ENCODE measurements at regions not wholly inside any gene's neighbourhood (a gene's known extent, or its start where the extent isn't known, plus 50 kb on each side); places are given as distances from the start of the nearest gene placed in this dataset.

- no peak for DNase-seq
- Histone ChIP-seq H3K27ac (no peak overlapping the region), H3K4me1 (peaks cover 0 to 3% (median 0%) of the 10 kb centered on the region in 4 donors), H3K36me3 (no peaks in the 10 kb centered on the region), H3K4me3 (no peak overlapping the region), H3K27me3 (no peaks in the 10 kb centered on the region), H3K9me3 (no peaks in the 10 kb centered on the region)
- intact Hi-C loops (cut with DNase I), result no loop called here
- WGBS, 2 donors, result 55 to 92% methylated on average over 2 of the region's 2 CpGs
- TF ChIP-seq POLR2AphosphoS5 (IDR thresholded peaks at IDR 0.05) (no peak), EP300 (IDR thresholded peaks at IDR 0.05) (no peak), POLR2A (IDR thresholded peaks at IDR 0.05) (no peak)
- TF ChIP-seq, protein P1, sequence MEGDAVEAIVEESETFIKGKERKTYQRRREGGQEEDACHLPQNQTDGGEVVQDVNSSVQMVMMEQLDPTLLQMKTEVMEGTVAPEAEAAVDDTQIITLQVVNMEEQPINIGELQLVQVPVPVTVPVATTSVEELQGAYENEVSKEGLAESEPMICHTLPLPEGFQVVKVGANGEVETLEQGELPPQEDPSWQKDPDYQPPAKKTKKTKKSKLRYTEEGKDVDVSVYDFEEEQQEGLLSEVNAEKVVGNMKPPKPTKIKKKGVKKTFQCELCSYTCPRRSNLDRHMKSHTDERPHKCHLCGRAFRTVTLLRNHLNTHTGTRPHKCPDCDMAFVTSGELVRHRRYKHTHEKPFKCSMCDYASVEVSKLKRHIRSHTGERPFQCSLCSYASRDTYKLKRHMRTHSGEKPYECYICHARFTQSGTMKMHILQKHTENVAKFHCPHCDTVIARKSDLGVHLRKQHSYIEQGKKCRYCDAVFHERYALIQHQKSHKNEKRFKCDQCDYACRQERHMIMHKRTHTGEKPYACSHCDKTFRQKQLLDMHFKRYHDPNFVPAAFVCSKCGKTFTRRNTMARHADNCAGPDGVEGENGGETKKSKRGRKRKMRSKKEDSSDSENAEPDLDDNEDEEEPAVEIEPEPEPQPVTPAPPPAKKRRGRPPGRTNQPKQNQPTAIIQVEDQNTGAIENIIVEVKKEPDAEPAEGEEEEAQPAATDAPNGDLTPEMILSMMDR (IDR thresholded peaks at IDR 0.05), result no peak
Measured at GRCh38 chr18:56373601-56374000, 264.8 kb downstream of the TXNL1 start.

- H3K27me3 ChIP-seq, result no peaks in the 10 kb centered on the region
- no peak for DNase-seq
- H3K27ac ChIP-seq, result no peak overlapping the region
- WGBS, 2 donors, result 92 to 95% methylated on average over 5 of the region's 5 CpGs
- no peak for TF ChIP-seq POLR2AphosphoS5 (IDR thresholded peaks at IDR 0.05)
- TF ChIP-seq EP300 (IDR thresholded peaks at IDR 0.05), result no peak
- TF ChIP-seq POLR2A (IDR thresholded peaks at IDR 0.05), result no peak
- TF ChIP-seq, protein P1 (IDR thresholded peaks at IDR 0.05), result no peak
- H3K36me3 ChIP-seq, result no peaks in the 10 kb centered on the region
- H3K9me3 ChIP-seq, result peaks cover 0 to 2% (median 0%) of the 10 kb centered on the region in 4 donors
- no peaks in the 10 kb centered on the region for H3K4me1 ChIP-seq
- no peak overlapping the region for H3K4me3 ChIP-seq
- intact Hi-C loops (cut with DNase I), result no loop called here
Measured at GRCh38 chr18:56368066-56368465, 270.3 kb downstream of the TXNL1 start.

DNA sequence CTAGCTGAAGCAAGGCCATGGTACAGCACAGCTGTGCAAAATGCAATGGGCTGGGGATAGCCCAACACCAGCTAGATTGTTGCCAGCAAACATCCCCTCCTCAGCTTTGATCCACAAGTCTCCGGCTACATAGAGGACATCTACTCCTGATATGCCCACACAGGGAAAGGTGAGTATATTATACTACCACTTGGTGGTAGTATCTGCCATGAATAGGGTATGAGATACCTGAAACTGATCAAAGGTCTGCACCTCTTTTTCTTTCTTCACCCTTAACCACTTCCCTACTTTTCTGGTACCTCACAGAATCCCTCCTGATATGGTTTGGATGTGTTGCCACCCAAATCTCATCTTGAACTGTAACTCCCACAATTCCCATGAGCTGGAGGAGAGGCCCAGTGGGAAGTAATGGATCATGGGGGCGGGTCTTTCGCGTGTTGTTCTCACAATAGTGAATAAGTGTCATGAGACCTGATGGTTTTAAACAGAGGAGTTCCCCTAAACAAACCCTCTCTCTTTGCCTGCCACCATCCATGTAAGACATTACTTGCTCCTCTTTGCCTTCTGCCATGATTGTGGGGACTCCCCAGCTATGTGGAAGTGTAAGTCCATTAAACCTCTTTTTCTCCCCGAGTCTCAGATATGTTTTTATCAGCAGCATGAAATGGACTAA lies 279.6 kb downstream of the TXNL1 start:
- no peak overlapping the region for H3K27ac ChIP-seq
- H3K36me3 ChIP-seq, result no peaks in the 10 kb centered on the region
- peaks cover 0 to 6% (median 2%) of the 10 kb centered on the region in 4 donors for H3K9me3 ChIP-seq
- intact Hi-C loops (cut with DNase I), result no loop called here
- H3K4me1 ChIP-seq, result no peaks in the 10 kb centered on the region
- no peak for DNase-seq
- no peaks in the 10 kb centered on the region for H3K27me3 ChIP-seq
- TF ChIP-seq, protein P1 (IDR thresholded peaks at IDR 0.05), result no peak
- TF ChIP-seq EP300 (IDR thresholded peaks at IDR 0.05) (no peak), POLR2AphosphoS5 (IDR thresholded peaks at IDR 0.05) (no peak), POLR2A (IDR thresholded peaks at IDR 0.05) (no peak)
- WGBS, 2 donors, result 86 to 91% methylated on average over 5 of the region's 5 CpGs
- no peak overlapping the region for H3K4me3 ChIP-seq

DNA sequence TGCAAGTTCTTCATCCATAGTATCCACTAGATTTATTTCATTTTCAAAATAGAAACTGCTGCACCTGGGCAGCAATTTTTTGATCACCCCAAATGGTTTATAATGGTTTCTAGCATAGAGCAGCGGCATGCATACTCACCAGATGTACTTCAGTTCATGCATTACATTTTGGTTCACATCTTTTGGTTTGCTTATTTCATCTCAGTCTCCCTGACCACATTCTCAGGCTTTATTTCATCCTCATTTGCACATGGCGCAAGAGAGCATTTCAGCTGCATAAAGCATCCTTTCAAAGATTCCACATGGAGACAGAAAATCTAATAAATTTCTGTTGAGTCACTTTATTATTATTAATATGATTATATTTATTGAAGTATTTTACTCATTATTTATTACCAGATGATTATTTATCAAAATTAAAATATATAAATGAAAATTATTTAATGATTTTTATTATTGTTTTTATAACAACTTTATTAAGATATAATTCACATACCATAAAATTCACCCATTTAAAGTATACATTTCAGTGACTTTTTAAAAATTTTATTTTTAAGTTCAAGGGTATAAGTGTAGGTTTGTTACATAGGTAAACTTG lies 284.6 kb downstream of the TXNL1 start:
- 83 to 92% methylated on average over 2 of the region's 2 CpGs for WGBS, 2 donors
- TF ChIP-seq POLR2A (IDR thresholded peaks at IDR 0.05) (no peak), EP300 (IDR thresholded peaks at IDR 0.05) (no peak), POLR2AphosphoS5 (IDR thresholded peaks at IDR 0.05) (no peak)
- TF ChIP-seq, protein P1 (IDR thresholded peaks at IDR 0.05), result no peak

More for the DNA sequence above, 284.6 kb downstream of the TXNL1 start:
- Histone ChIP-seq H3K4me1 (no peaks in the 10 kb centered on the region), H3K9me3 (peaks cover 0 to 2% (median 0%) of the 10 kb centered on the region in 4 donors), H3K4me3 (no peak overlapping the region), H3K27ac (no peak overlapping the region), H3K27me3 (no peaks in the 10 kb centered on the region), H3K36me3 (no peaks in the 10 kb centered on the region)
- intact Hi-C loops (cut with DNase I), result no loop called here
- no peak for DNase-seq

All from sigmoid colon (tissue), 6 donors.